ENCODE measurements at regions not wholly inside any gene's neighbourhood (a gene's known extent, or its start where the extent isn't known, plus 50 kb on each side); places are given as distances from the start of the nearest gene placed in this dataset.

DNA sequence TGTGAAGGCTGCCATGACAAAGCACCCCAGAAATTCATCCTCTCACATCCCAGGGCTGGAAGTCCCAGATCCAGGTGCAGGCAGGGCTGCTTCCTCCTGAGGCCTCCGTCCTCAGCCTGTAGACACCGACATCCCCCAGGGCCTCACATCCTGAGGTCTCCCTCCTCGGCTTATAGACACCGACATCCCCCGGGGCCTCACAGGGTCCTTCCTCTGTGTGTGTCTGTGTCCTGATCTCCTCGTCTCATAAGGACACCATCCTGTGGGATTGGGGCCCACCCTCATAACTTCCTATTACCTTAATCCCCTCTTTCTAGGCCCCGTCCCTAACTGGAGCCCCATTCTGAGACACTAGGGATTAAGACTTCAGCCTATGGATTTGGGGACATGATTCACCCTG is 92.0 kb upstream of the SNTG2 start:
- H3K4me3 ChIP-seq (ENCODE audit: low read depth, low read length): no peak overlapping the region
- TF ChIP-seq CTCF (conservative IDR thresholded peaks at IDR 0.05; ENCODE audit: low read depth, low read length): no peak
- DNase-seq (ENCODE audit: low read depth): no peak

GRCh38 chr2:857937-858336 is 92.7 kb upstream of the SNTG2 start:
- no peak for DNase-seq (ENCODE audit: low read depth)
- no peak for TF ChIP-seq CTCF (conservative IDR thresholded peaks at IDR 0.05; ENCODE audit: low read depth, low read length)
- H3K4me3 ChIP-seq (ENCODE audit: low read depth, low read length): no peak overlapping the region

DNA sequence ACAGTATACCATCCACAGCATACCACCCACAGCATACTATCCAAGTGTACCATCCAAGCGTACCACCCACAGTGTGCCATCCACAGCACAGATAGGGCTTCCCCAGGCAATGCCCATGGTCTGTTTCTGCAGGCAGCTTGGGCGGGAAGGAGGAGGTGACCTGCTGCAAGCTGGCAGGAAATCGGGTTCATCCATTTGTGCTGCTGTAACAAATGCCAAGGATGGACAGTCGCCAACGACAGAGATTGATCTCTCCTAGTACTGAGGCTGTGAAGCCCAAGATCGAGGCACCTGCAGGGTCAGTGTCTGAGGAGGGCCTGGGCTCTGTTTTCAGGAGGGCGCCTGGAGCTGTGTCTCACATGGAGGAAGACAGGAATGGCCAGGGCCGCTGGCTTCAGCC is 93.6 kb upstream of the SNTG2 start:
- no peak for TF ChIP-seq CTCF (conservative IDR thresholded peaks at IDR 0.05; ENCODE audit: low read depth, low read length)
- DNase-seq (ENCODE audit: low read depth): no peak
- H3K4me3 ChIP-seq (ENCODE audit: low read depth, low read length): no peak overlapping the region

DNA sequence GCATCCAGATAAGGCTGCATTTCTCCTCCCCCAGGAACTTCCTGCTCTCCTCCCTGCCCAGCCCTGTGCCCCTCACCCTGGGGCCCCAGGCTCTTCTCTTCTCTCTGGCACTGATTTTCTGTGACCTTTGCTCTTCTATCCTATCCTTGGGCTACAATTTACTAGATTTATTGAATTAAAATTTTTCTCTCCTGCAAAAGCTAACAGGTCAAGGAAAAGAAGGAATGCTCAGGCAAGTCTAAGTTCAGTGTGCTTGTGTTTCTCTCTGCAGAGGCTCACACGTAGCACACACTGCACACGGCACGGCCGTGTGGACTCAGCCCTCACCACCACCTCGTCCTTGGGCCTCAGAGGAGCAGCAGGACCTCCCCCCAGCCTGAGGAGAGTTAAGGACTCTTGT is 94.2 kb upstream of the SNTG2 start:
- TF ChIP-seq CTCF (conservative IDR thresholded peaks at IDR 0.05; ENCODE audit: low read depth, low read length): no peak
- no peak overlapping the region for H3K4me3 ChIP-seq (ENCODE audit: low read depth, low read length)
- DNase-seq (ENCODE audit: low read depth): no peak

DNA sequence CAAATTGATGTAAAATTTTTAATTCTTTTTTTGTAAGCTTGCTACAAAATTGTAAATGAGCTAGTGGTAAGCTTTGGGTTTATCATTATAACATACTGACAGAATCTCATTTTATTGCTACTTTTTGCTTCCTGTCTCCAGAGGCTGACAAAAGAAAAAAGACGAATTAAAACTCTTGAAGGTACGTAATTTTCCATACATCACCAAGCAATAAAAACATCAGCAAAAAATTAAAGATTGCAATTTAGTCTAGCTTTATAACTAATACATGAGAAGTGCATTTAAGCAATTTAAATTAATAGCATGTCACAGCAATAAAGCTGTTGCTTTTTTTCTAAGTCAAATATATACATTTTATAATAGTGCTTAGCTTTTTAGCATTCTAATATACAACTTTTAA is 94.6 kb upstream of the SNTG2 start:
- no peak overlapping the region for H3K4me3 ChIP-seq (ENCODE audit: low read depth, low read length)
- TF ChIP-seq CTCF (conservative IDR thresholded peaks at IDR 0.05; ENCODE audit: low read depth, low read length): no peak
- no peak for DNase-seq (ENCODE audit: low read depth)

DNA sequence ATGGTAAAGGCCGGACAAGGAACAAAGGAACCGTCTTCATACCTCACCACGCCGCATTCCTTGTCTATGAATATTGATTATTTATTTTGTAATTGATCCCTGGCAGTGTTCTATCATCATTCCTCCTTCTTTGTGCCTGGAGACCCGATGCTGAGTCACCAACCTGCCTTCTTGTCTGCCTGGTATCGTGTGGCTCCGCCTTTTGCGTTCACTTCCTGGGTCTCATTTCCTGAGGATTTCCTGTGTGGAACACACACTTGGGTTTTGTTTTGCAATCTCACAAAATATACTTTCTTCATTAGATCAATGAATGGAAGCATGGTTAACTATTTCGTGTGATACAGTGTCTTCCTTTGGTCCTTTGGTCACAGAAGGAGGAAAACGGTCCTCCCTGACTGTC is 95.5 kb upstream of the SNTG2 start:
- H3K4me3 ChIP-seq (ENCODE audit: low read depth, low read length): no peak overlapping the region
- no peak for DNase-seq (ENCODE audit: low read depth)
- TF ChIP-seq CTCF (conservative IDR thresholded peaks at IDR 0.05; ENCODE audit: low read depth, low read length): no peak

GRCh38 chr2:854460-854859 is 96.2 kb upstream of the SNTG2 start:
- peak; percentile 69 for TF ChIP-seq CTCF (conservative IDR thresholded peaks at IDR 0.05; ENCODE audit: low read depth, low read length)
- peak; percentile 29 for DNase-seq (ENCODE audit: low read depth)
- no peak overlapping the region for H3K4me3 ChIP-seq (ENCODE audit: low read depth, low read length)
